Prostate gland (tissue), 2 donors: ENCODE measurements at regions not wholly inside any gene's neighbourhood (a gene's known extent, or its start where the extent isn't known, plus 50 kb on each side); places are given as distances from the start of the nearest gene placed in this dataset.

ENCODE experiments used
- DNase-seq: peaks from one replicate; pipeline ENCODE4 v3.0.0-alpha.2; 2019; ENCODE audit warnings: low spot score
- H3K27ac ChIP-seq, 2 donors: fragments of 200-600 bp; sonication (generic); 2 replicates each; pipeline ENCODE4 v1.5.1; 2017 to 2019
- H3K27me3 ChIP-seq: fragments of 200-600 bp; sonication (generic); replicated peaks from 2 replicates; pipeline ENCODE4 v1.5.1; 2019; ENCODE audit not compliant: insufficient read depth
- H3K36me3 ChIP-seq, 2 donors: fragments of 200-600 bp; sonication (generic); 1 replicate in 1 of 2; 2 replicates in 1 of 2; pipeline versions ENCODE4 v1.5.1 to v1.8.1; 2017 to 2019
- H3K4me1 ChIP-seq: fragments of 200-600 bp; sonication (generic); replicated peaks from 2 replicates; pipeline ENCODE4 v1.5.1; 2019
- H3K4me3 ChIP-seq, 2 donors: fragments of 200-600 bp; sonication (generic); 2 replicates each; pipeline ENCODE4 v1.5.1; 2017 to 2019
- H3K9me3 ChIP-seq: fragments of 200-600 bp; sonication (generic); 2 replicates; pipeline ENCODE4 v1.5.1; 2017
- CTCF ChIP-seq, 4 experiments: fragments of 200-600 bp in 2 of 4; fragments of 450-650 bp in 2 of 4; sonication (generic) in 2 of 4; IDR thresholded peaks; 1 replicate in 3 of 4; 2 replicates in 1 of 4; pipeline ENCODE4 v1.5.1; 2016 to 2019; ENCODE audit warnings: antibody characterized with exemption in 4 of 4, mild to moderate bottlenecking in 2 of 4, moderate library complexity in 2 of 4
- POLR2A ChIP-seq: fragments of 450-650 bp; IDR thresholded peaks from one replicate; pipeline ENCODE4 v1.6.1; 2016; ENCODE audit warnings: antibody characterized with exemption, mild to moderate bottlenecking
- POLR2AphosphoS5 ChIP-seq: sonication (generic); formaldehyde crosslinking; IDR thresholded peaks from one replicate; pipeline ENCODE4 v1.6.1; 2017; ENCODE audit warnings: antibody characterized with exemption
- WGBS: methylation state at CpG from one replicate; pipeline ENCODE4 v1.1.5; 2018; 5-methylcytosine and 5-hydroxymethylcytosine counted together
- intact Hi-C: fragments of 100-400 bp; cut with DNase I; formaldehyde crosslinking; loops from one replicate; pipeline ENCODE4 v1.14.2; 2022

- no peak overlapping the region for H3K27ac ChIP-seq
- H3K4me1 ChIP-seq, result no peaks in the 10 kb centered on the region
- TF ChIP-seq POLR2AphosphoS5, result no peak
- H3K4me3 ChIP-seq, result no peak overlapping the region
- WGBS, result 84% methylated on average over 1 of the region's 1 CpG
- intact Hi-C loops, result no loop called here
- no peaks in the 10 kb centered on the region for H3K9me3 ChIP-seq
- DNase-seq, result no peak
- no peaks in the 10 kb centered on the region for H3K36me3 ChIP-seq
- H3K27me3 ChIP-seq, result no peaks in the 10 kb centered on the region
Measured at GRCh38 chr6:77249560-77249959, 213.7 kb downstream of the HTR1B start.

- intact Hi-C loops, result no loop called here
- Histone ChIP-seq H3K27ac (no peak overlapping the region), H3K4me3 (no peak overlapping the region), H3K36me3 (no peaks in the 10 kb centered on the region), H3K4me1 (no peaks in the 10 kb centered on the region), H3K9me3 (no peaks in the 10 kb centered on the region), H3K27me3 (no peaks in the 10 kb centered on the region)
- 48% methylated on average over 2 of the region's 2 CpGs for WGBS
- TF ChIP-seq POLR2AphosphoS5 (no peak), CTCF (IDR thresholded peaks at IDR 0.05) (no peak), POLR2A (no peak)
- no peak for DNase-seq
Measured at GRCh38 chr6:77245026-77245425, 218.3 kb downstream of the HTR1B start.

GRCh38 chr6:77231438-77232305, 231.6 kb downstream of the HTR1B start:
- no peak for DNase-seq
- Histone ChIP-seq H3K27me3 (no peaks in the 10 kb centered on the region), H3K4me1 (no peaks in the 10 kb centered on the region), H3K4me3 (no peak overlapping the region), H3K27ac (no peak overlapping the region), H3K36me3 (no peaks in the 10 kb centered on the region), H3K9me3 (no peaks in the 10 kb centered on the region)
- 82% methylated on average over 1 of the region's 1 CpG for WGBS
- TF ChIP-seq POLR2AphosphoS5, result no peak
- TF ChIP-seq POLR2A, result no peak
- TF ChIP-seq CTCF (IDR thresholded peaks at IDR 0.05), result no peak
- intact Hi-C loops, result no loop called here

- H3K36me3 ChIP-seq, result no peaks in the 10 kb centered on the region
- no peak for DNase-seq
Measured at GRCh38 chr6:77228279-77228678, 235.0 kb downstream of the HTR1B start.

GRCh38 chr6:77217896-77218295, 245.4 kb downstream of the HTR1B start:
- DNase-seq, result no peak
- TF ChIP-seq POLR2AphosphoS5, result no peak
- no peak for TF ChIP-seq CTCF (IDR thresholded peaks at IDR 0.05)
- TF ChIP-seq POLR2A, result no peak
- Histone ChIP-seq H3K36me3 (no peaks in the 10 kb centered on the region), H3K4me3 (no peak overlapping the region), H3K4me1 (no peaks in the 10 kb centered on the region), H3K27me3 (no peaks in the 10 kb centered on the region), H3K9me3 (no peaks in the 10 kb centered on the region), H3K27ac (no peak overlapping the region)
- intact Hi-C loops, result no loop called here

More at GRCh38 chr6:77228279-77228678, 235.0 kb downstream of the HTR1B start:
- TF ChIP-seq POLR2AphosphoS5, result no peak
- TF ChIP-seq POLR2A, result no peak
- no peak for TF ChIP-seq CTCF (IDR thresholded peaks at IDR 0.05)
- Histone ChIP-seq H3K27me3 (no peaks in the 10 kb centered on the region), H3K27ac (no peak overlapping the region), H3K9me3 (no peaks in the 10 kb centered on the region), H3K4me1 (no peaks in the 10 kb centered on the region), H3K4me3 (no peak overlapping the region)
- intact Hi-C loops, result no loop called here
